Neural progenitor cell (in vitro differentiated cells): ENCODE measurements at regions not wholly inside any gene's neighbourhood (a gene's known extent, or its start where the extent isn't known, plus 50 kb on each side); places are given as distances from the start of the nearest gene placed in this dataset.

ENCODE experiments used
- DNase-seq: peaks from one replicate; pipeline ENCODE4 v3.0.0-alpha.2; 2016; ENCODE audit warnings: low spot score
- H2AFZ ChIP-seq: fragments of 200-600 bp; sonication (generic); replicated peaks from 2 replicates; pipeline ENCODE4 v1.6.1; 2016; ENCODE audit warnings: antibody characterized with exemption
- H3F3A ChIP-seq: fragments of 200-600 bp; sonication (generic); 2 replicates; pipeline ENCODE4 v1.6.1; 2016; ENCODE audit warnings: antibody characterized with exemption, low read depth
- H3K27ac ChIP-seq: fragments of 200-600 bp; sonication (generic); 2 replicates; pipeline ENCODE4 v1.5.1; 2016; ENCODE audit warnings: mild to moderate bottlenecking
- H3K27me3 ChIP-seq: fragments of 200-600 bp; sonication (generic); 2 replicates; pipeline ENCODE4 v1.6.1; 2016; ENCODE audit warnings: mild to moderate bottlenecking, moderate library complexity
- H3K36me3 ChIP-seq: fragments of 200-600 bp; sonication (generic); 2 replicates; pipeline ENCODE4 v1.5.1; 2016
- H3K4me1 ChIP-seq: fragments of 200-600 bp; sonication (generic); 2 replicates; pipeline ENCODE4 v1.6.1; 2016; ENCODE audit warnings: mixed run types
- H3K4me2 ChIP-seq: fragments of 200-600 bp; sonication (generic); 2 replicates; pipeline ENCODE4 v1.6.1; 2016
- H3K4me3 ChIP-seq: fragments of 200-600 bp; sonication (generic); 2 replicates; pipeline ENCODE4 v1.5.1; 2016
- H3K79me2 ChIP-seq: fragments of 200-600 bp; sonication (generic); 2 replicates; pipeline ENCODE4 v1.6.1; 2016; ENCODE audit warnings: low read depth
- H3K9ac ChIP-seq: fragments of 200-600 bp; sonication (generic); 2 replicates; pipeline ENCODE4 v1.6.1; 2016
- H3K9me3 ChIP-seq: fragments of 200-600 bp; sonication (generic); 2 replicates; pipeline ENCODE4 v1.5.1; 2016; ENCODE audit warnings: low read depth
- H4K20me1 ChIP-seq: fragments of 200-600 bp; sonication (generic); 2 replicates; pipeline ENCODE4 v1.6.1; 2016; ENCODE audit warnings: low read depth
- H3K27ac Mint-ChIP-seq: 3 replicates; pipeline ENCODE4 v1.8.0; 2021; ENCODE audit warnings: mixed read lengths
- H3K27me3 Mint-ChIP-seq: 2 replicates; pipeline ENCODE4 v1.8.0; 2022; ENCODE audit warnings: low read depth, mild to moderate bottlenecking, inconsistent platforms, moderate library complexity, mixed read lengths; ENCODE audit not compliant: insufficient read depth
- H3K36me3 Mint-ChIP-seq: 3 replicates; pipeline ENCODE4 v1.8.0; 2021; ENCODE audit warnings: mixed read lengths
- H3K4me1 Mint-ChIP-seq: 3 replicates; pipeline ENCODE4 v1.8.0; 2021; ENCODE audit warnings: mixed read lengths
- H3K4me3 Mint-ChIP-seq: 3 replicates; pipeline ENCODE4 v1.8.0; 2021; ENCODE audit warnings: mild to moderate bottlenecking, moderate library complexity, mixed read lengths
- H3K9me3 Mint-ChIP-seq: 3 replicates; pipeline ENCODE4 v1.8.0; 2020; ENCODE audit warnings: mixed read lengths
- CTCF ChIP-seq: fragments of 200-600 bp; sonication (generic); IDR thresholded peaks from 2 replicates; pipeline ENCODE4 v1.5.1; 2017; ENCODE audit warnings: antibody characterized with exemption, mild to moderate bottlenecking
- EZH2 ChIP-seq: fragments of 200-600 bp; sonication (generic); IDR thresholded peaks from 2 replicates; pipeline ENCODE4 v1.6.1; 2017; ENCODE audit warnings: antibody characterized with exemption, mild to moderate bottlenecking, moderate library complexity
- EZH2phosphoT487 ChIP-seq: fragments of 200-600 bp; sonication (generic); IDR thresholded peaks from 2 replicates; pipeline ENCODE4 v1.6.1; 2017; ENCODE audit warnings: antibody characterized with exemption

GRCh38 chr6:168208854-168209253 lies 110.7 kb downstream of the DACT2 start:
- Histone ChIP-seq H3K27me3 (no peaks in the 10 kb centered on the region), H3K27ac (no peak overlapping the region), H3K79me2 (no peaks in the 10 kb centered on the region), H3F3A (peaks cover 10% of the 10 kb centered on the region), H3K4me3 (no peak overlapping the region), H3K9me3 (no peaks in the 10 kb centered on the region), H3K9ac (no peak overlapping the region), H3K4me2 (peak overlapping the region; percentile 35), H2AFZ (peak overlapping the region; percentile 26), H4K20me1 (no peaks in the 10 kb centered on the region), H3K36me3 (no peaks in the 10 kb centered on the region), H3K4me1 (peaks cover 18% of the 10 kb centered on the region)
- H3K27ac Mint-ChIP-seq: no peak overlapping the region
- H3K36me3 Mint-ChIP-seq: no peaks in the 10 kb centered on the region
- peaks cover 8% of the 10 kb centered on the region for H3K27me3 Mint-ChIP-seq
- no peak for TF ChIP-seq EZH2phosphoT487
- no peak for TF ChIP-seq EZH2
- TF ChIP-seq CTCF: no peak
- H3K4me3 Mint-ChIP-seq: no peak overlapping the region
- peaks cover 40% of the 10 kb centered on the region for H3K4me1 Mint-ChIP-seq
- peak; percentile 57 for DNase-seq
- H3K9me3 Mint-ChIP-seq: peaks cover 11% of the 10 kb centered on the region

- Mint-ChIP-seq H3K4me1 (peaks cover 40% of the 10 kb centered on the region), H3K9me3 (peaks cover 11% of the 10 kb centered on the region), H3K27me3 (peaks cover 8% of the 10 kb centered on the region), H3K27ac (no peak overlapping the region), H3K36me3 (no peaks in the 10 kb centered on the region), H3K4me3 (no peak overlapping the region)
- Histone ChIP-seq H3K27me3 (no peaks in the 10 kb centered on the region), H3K36me3 (no peaks in the 10 kb centered on the region), H3K4me2 (no peak overlapping the region), H3K79me2 (no peaks in the 10 kb centered on the region), H3K9ac (no peak overlapping the region), H2AFZ (no peak overlapping the region), H4K20me1 (no peaks in the 10 kb centered on the region), H3K9me3 (no peaks in the 10 kb centered on the region), H3K4me1 (peaks cover 18% of the 10 kb centered on the region), H3F3A (peaks cover 10% of the 10 kb centered on the region), H3K4me3 (no peak overlapping the region), H3K27ac (no peak overlapping the region)
- no peak for TF ChIP-seq EZH2
- TF ChIP-seq EZH2phosphoT487: no peak
- TF ChIP-seq CTCF: no peak
- DNase-seq: no peak
Measured at GRCh38 chr6:168208402-168208801, 111.2 kb downstream of the DACT2 start.

- Mint-ChIP-seq H3K9me3 (peaks cover 11% of the 10 kb centered on the region), H3K27me3 (peaks cover 8% of the 10 kb centered on the region), H3K27ac (no peak overlapping the region), H3K4me1 (peaks cover 40% of the 10 kb centered on the region), H3K4me3 (no peak overlapping the region), H3K36me3 (no peaks in the 10 kb centered on the region)
- H3K4me1 ChIP-seq: peaks cover 18% of the 10 kb centered on the region
- H3K36me3 ChIP-seq: no peaks in the 10 kb centered on the region
- H3K27me3 ChIP-seq: no peaks in the 10 kb centered on the region
- H4K20me1 ChIP-seq: no peaks in the 10 kb centered on the region
- H2AFZ ChIP-seq: no peak overlapping the region
- no peaks in the 10 kb centered on the region for H3K9me3 ChIP-seq
- no peak for TF ChIP-seq CTCF
- TF ChIP-seq EZH2phosphoT487: no peak
- no peak for TF ChIP-seq EZH2
- DNase-seq: no peak
- no peak overlapping the region for H3K4me2 ChIP-seq
- H3K79me2 ChIP-seq: no peaks in the 10 kb centered on the region
- no peak overlapping the region for H3K27ac ChIP-seq
- H3F3A ChIP-seq: peaks cover 10% of the 10 kb centered on the region
- no peak overlapping the region for H3K4me3 ChIP-seq
- no peak overlapping the region for H3K9ac ChIP-seq
Measured at GRCh38 chr6:168207421-168208175, 112.0 kb downstream of the DACT2 start.
